ENCODE measurements at regions not wholly inside any gene's neighbourhood (a gene's known extent, or its start where the extent isn't known, plus 50 kb on each side); places are given as distances from the start of the nearest gene placed in this dataset.

- no peak for TF ChIP-seq ZC3H10 (CRISPR knock-in tag; IDR thresholded peaks at IDR 0.05)
- no peak for ATAC-seq
Measured at GRCh38 chr14:28902930-28903329, 136.3 kb downstream of the FOXG1 start.

DNA sequence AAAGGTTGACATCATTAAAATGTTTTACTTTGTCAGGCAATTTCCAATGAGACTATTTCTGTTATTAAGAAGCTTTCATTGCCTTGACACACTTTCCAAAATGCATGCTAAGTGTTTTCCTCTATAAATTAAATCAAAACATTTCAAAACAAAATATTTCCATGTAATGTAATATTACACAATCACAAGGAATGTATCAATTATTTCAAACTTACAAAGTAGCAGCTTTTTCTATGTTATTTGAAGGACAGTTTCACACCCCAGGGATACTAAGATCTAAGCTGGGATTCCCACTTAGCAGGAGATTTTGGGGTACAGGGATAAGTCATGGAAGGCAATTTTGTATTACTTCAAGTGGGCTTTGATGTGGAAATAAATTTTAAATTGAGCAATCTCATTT lies 144.9 kb downstream of the FOXG1 start:
- TF ChIP-seq CSRNP3 (CRISPR knock-in tag; IDR thresholded peaks at IDR 0.05) (no peak), TCF4 (CRISPR knock-in tag; IDR thresholded peaks at IDR 0.05; ENCODE audit: borderline replicate concordance) (no peak), BACH2 (CRISPR knock-in tag; IDR thresholded peaks at IDR 0.05; ENCODE audit: borderline replicate concordance) (no peak), RARB (CRISPR knock-in tag; IDR thresholded peaks at IDR 0.05) (no peak), GLIS3 (CRISPR knock-in tag; IDR thresholded peaks at IDR 0.05) (no peak), ZFP30 (CRISPR knock-in tag; IDR thresholded peaks at IDR 0.05) (no peak), TOX (CRISPR knock-in tag; IDR thresholded peaks at IDR 0.05; ENCODE audit: borderline replicate concordance) (no peak), ZC3H10 (CRISPR knock-in tag; IDR thresholded peaks at IDR 0.05) (no peak), SNAI2 (CRISPR knock-in tag; IDR thresholded peaks at IDR 0.05) (no peak), ZNF70 (CRISPR knock-in tag; IDR thresholded peaks at IDR 0.05) (no peak), TSHZ2 (CRISPR knock-in tag; IDR thresholded peaks at IDR 0.05) (no peak), CREB5 (CRISPR knock-in tag; IDR thresholded peaks at IDR 0.05; ENCODE audit: low read depth) (no peak), CSDC2 (CRISPR knock-in tag; IDR thresholded peaks at IDR 0.05) (no peak), PPARA (CRISPR knock-in tag; IDR thresholded peaks at IDR 0.05; ENCODE audit: borderline replicate concordance) (no peak)
- TF ChIP-seq, protein P1, sequence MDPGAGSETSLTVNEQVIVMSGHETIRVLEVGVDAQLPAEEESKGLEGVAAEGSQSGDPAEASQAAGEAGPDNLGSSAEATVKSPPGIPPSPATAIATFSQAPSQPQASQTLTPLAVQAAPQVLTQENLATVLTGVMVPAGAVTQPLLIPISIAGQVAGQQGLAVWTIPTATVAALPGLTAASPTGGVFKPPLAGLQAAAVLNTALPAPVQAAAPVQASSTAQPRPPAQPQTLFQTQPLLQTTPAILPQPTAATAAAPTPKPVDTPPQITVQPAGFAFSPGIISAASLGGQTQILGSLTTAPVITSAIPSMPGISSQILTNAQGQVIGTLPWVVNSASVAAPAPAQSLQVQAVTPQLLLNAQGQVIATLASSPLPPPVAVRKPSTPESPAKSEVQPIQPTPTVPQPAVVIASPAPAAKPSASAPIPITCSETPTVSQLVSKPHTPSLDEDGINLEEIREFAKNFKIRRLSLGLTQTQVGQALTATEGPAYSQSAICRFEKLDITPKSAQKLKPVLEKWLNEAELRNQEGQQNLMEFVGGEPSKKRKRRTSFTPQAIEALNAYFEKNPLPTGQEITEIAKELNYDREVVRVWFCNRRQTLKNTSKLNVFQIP (CRISPR knock-in tag; IDR thresholded peaks at IDR 0.05; ENCODE audit: borderline replicate concordance, low read depth), result no peak
- TF ChIP-seq, protein P2, sequence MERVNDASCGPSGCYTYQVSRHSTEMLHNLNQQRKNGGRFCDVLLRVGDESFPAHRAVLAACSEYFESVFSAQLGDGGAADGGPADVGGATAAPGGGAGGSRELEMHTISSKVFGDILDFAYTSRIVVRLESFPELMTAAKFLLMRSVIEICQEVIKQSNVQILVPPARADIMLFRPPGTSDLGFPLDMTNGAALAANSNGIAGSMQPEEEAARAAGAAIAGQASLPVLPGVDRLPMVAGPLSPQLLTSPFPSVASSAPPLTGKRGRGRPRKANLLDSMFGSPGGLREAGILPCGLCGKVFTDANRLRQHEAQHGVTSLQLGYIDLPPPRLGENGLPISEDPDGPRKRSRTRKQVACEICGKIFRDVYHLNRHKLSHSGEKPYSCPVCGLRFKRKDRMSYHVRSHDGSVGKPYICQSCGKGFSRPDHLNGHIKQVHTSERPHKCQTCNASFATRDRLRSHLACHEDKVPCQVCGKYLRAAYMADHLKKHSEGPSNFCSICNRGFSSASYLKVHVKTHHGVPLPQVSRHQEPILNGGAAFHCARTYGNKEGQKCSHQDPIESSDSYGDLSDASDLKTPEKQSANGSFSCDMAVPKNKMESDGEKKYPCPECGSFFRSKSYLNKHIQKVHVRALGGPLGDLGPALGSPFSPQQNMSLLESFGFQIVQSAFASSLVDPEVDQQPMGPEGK (CRISPR knock-in tag; IDR thresholded peaks at IDR 0.05; ENCODE audit: borderline replicate concordance), result no peak
- no peak for ATAC-seq

- TF ChIP-seq GLIS3 (CRISPR knock-in tag; IDR thresholded peaks at IDR 0.05), result no peak
- TF ChIP-seq TCF4 (CRISPR knock-in tag; IDR thresholded peaks at IDR 0.05; ENCODE audit: borderline replicate concordance), result no peak
- no peak for TF ChIP-seq ZFP30 (CRISPR knock-in tag; IDR thresholded peaks at IDR 0.05)
- TF ChIP-seq RARB (CRISPR knock-in tag; IDR thresholded peaks at IDR 0.05), result no peak
- no peak for ATAC-seq
Measured at GRCh38 chr14:28913056-28913455, 146.5 kb downstream of the FOXG1 start.

GRCh38 chr14:28926122-28926521 lies 159.5 kb downstream of the FOXG1 start:
- no peak for ATAC-seq
- TF ChIP-seq CREB5 (CRISPR knock-in tag; IDR thresholded peaks at IDR 0.05; ENCODE audit: low read depth) (no peak), GLIS3 (CRISPR knock-in tag; IDR thresholded peaks at IDR 0.05) (no peak), ESRRG (CRISPR knock-in tag; IDR thresholded peaks at IDR 0.05) (no peak), TOX (CRISPR knock-in tag; IDR thresholded peaks at IDR 0.05; ENCODE audit: borderline replicate concordance) (no peak), ZC3H10 (CRISPR knock-in tag; IDR thresholded peaks at IDR 0.05) (no peak), ZNF8 (CRISPR knock-in tag; IDR thresholded peaks at IDR 0.05) (no peak)
